Urothelium cell line (cell line): ENCODE measurements at regions not wholly inside any gene's neighbourhood (a gene's known extent, or its start where the extent isn't known, plus 50 kb on each side); places are given as distances from the start of the nearest gene placed in this dataset.

Experiments used
- DNase-seq: peaks from one replicate; pipeline ENCODE4 v3.0.0; 2011; ENCODE audit warnings: low spot score, mixed read lengths
- FAIRE-seq: peaks from 2 replicates; lab custom pipeline; 2011; peaks lifted over from hg19 to GRCh38; lab: Jason Lieb, UNC

DNA sequence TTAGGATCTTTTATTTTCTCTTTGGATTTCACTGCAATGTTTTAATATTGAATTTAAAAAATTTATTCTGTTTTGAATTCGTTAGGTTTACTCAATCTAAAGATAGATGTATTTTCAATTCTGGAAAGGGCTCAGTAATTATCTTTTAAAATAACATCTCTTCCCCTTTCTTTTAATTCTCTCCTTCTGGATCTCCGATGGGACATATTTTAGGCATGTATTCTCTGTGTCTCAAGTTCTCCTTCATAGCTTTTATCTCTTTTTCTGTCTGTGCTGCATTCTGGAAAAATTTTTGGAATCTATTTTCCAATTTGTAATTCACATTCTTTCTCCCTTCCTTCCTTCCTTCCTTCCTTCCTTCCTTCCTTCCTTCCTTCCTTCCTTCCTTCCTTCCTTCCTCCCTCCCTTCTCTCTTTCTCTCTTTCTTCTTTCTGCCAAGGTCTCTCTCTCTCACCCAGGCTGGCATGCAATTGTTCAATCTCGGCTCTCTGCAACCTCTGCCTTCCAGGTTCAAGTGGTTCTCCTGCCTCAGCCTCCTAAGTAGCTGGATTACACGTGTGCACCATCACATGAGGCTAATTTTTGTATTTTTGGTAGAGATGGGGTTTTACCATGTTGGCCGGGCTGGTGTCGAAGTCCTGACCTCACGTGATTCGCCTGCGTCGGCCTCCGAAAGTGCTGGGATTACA is 98.5 kb upstream of the CTTNBP2 start:
- DNase-seq (no peak), FAIRE-seq (no peak)

DNA sequence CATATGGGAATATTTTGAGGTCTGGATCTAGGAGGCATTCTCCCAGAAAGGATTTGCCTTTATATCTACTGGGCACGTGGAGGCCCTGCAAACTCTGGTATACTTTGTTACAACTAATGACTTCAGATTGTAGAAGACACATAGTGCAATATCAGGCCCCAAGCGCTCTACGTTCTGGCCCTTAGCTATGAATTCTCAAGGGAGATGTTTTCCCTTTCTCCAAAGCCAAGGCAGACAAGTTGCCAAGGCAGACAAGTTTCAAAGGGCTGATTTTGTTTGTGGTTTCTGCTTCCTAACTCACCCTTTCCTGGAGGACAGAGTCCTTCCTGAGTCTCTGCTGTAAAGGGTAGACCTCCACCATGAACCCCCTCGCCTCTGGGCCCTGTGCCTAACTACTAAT is 99.4 kb upstream of the CTTNBP2 start:
- FAIRE-seq (no peak), DNase-seq (no peak)

DNA sequence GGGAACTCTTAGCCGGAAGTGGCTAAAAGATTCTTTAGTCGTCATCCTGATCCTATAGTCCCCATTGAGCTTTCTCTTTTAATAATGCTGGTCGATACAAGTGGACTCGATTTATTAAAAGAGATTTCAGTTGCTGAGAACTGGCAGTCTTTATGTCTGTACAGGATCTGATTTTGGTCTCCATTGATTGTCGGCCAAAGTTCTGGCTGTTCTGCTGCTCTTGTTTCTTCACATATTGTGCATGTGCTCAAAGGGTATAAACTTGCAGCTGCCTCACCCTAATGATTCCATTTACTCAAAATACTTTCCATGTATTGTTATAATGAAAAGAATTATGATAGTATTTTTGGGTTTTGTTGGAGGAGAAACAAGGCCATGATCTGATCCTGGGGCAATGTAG is 100.7 kb upstream of the CTTNBP2 start:
- DNase-seq = no peak
- no peak for FAIRE-seq

DNA sequence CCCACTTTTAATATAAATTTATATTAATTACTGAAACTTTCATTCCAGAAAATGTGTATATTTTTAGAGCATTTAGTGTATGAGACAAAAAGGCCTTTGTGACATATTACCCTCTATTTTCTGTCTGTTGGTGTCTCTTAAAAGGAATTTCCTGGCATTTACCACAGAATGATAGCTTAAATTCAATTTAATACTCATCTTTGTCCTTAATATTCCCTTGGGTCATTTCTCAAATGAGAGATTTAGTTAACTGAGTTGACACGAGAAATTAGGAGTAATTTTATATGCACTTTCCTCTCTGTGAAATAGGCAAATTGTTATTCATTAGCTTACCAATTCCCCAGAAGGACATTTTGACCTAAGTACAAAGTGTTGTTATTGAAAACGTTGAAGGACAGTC is 101.7 kb upstream of the CTTNBP2 start:
- DNase-seq (no peak), FAIRE-seq (no peak)

DNA sequence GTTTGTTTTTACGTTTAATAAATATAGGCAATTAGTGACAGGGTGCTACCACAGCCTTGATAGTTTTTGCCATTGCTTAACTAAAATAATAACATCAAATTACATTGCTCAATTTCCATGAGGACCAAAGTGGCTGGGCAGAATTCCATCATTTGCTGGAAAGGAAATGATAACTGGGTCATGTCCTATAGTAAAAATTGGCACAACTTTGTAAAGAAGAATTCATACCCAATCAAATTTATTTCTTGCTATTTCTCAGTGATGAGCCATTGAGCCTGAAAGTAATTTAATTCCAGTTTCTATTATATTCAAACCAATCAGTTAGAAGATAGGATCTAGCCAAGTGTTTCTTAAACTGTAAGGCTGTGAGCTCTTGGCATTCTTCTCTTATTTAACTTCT is 102.2 kb upstream of the CTTNBP2 start:
- DNase-seq (no peak), FAIRE-seq (no peak)

DNA sequence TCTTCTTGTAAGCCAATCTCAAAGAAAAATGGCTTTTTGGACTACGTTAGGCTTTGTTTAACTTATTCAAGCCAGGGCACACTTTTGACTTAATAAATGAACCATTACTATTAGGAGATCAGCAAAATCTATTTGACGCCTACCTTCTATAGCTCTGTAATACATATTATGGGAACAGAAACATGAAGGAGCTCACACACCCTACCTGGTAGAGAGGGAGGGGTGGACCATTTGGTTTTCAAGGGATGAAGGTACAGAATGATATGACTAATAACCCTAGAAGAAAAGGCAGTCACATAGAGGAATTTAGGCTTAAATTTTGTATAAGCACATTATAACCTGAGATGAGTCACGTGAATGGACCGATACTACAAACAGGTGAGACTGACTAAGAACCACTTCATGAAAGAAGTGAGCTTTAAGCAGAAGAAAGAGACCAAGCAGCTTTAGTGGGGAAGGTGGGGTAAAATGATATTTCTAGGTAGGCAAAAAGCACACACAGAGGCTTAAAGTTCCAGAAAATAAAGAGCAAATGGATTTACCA is 106.8 kb upstream of the CTTNBP2 start:
- FAIRE-seq = no peak
- no peak for DNase-seq

DNA sequence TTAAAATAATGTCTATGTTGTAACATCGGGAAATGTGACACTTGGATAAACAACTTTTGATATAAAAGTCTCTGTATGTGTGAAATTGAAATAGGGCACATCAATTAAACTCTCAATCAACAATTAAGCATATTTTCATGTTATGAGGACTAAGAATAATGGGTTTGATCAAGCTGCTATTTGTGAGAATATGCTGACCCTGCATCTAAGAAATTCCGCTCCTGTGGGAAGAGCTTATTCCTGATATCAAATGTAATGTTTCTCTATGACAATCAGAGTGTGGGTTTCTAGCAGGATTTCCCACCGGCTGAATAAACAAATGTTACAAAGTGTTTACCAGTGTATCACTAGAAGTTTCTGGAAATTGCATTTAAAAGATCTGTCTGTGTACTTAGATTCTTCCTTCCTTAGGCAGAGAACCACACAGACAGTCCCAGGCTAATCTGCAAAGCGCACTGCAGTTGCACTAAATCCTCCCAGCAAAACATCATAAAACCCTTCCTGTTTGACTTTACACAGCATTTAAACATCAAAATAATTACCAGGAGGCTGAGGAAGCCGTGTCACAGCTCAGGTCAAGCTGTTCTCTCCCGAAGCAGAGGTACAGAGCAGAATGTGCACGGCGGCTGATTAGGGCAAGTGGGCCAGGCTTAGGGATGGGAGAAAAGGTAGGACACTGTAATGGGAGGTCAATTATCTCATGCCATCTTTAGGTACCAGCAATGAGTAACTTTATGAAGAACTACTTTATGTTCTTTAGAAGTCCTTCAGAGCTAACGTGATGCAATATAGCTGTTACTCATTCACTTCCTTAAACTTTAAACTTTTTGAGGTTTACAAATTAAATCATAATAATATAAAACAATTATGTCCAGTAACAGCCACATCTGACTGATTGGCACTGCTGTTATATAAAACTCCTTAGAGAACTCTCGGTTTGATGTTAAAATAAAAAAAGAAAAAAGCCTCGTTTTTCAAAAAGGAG is 109.1 kb upstream of the CTTNBP2 start:
- FAIRE-seq (no peak), DNase-seq (no peak)

DNA sequence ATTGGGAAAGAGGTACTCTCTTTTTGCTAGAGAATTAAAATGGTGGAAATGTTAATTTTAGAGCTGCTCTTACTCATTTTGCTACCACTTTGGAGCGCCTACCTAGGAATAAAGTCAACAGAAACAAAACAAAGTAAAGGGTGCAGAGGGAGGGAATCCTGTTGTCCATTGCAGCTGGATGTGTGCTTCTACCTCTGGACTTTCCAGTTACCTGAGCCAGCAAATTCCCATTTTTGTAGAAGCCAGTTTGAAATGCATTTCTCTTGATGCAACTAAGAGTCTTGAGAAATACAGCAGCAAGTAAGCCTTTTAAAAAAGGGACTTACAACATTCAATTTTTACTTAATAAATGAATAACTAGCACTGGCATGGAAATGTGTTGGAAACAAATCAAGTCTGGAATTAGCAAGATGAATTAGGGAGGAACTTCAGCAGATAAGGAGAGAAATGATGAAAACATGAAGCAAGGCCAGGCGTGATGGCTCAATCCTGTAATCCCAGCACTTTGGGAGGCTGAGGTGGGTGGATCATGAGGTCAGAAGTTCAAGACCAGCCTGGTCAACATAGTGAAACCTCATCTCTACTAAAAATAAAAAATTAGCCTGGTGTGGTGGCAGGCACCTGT is 113.5 kb upstream of the CTTNBP2 start:
- FAIRE-seq (no peak), DNase-seq (no peak)

DNA sequence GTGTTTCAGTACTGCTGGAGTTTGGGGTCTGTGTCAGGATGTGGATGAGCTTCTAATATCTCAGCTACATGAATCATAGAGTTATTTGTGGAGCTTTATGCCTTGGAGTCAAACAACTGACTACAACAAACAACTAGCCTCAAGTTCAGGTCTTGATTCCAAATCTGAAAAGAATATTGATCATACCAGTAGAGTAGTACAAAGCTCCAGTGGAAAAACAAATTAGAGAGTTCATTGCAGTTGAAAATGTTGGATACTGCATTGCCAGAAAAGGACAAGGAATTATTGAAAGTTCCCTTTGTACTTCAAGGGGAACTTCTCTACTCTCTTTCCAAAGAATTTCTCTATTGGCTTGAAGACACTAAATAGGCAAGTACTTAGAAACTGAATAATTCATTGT is 117.6 kb upstream of the CTTNBP2 start:
- no peak for FAIRE-seq
- DNase-seq = no peak

DNA sequence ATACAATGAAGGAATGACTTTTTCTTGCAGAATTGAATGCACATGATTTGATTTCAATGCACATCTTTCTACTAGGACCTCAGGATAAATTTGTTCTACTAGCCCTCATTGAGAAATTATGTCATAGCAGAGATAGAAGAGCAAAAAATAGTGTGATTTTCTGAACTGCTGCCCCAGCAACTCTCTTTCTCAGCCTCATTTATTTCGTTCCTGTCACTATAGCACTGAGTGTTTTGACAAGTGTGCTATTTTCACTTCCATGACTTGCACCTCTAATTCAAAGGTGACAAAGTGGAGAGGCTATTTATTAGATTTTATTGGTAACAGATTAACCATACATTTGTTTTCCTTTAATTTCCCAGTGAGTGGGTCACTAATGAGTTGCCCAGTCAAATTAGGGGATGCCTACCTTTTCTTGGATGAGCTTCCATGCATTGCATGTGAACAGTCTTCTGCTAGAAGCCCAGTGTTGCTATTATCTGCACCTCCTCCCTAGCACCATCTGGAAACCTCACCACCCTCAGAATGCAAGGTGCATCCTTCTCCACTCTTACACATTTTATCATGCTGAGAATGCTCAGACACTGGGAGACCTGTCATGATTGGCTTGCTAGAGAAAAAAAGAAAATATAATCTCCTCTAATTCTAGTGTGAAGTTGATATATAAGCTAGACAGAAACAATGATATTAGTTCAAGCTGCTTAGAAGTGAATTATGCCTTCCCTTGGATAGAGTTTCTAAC is 119.6 kb upstream of the CTTNBP2 start:
- FAIRE-seq (no peak), DNase-seq (no peak)

DNA sequence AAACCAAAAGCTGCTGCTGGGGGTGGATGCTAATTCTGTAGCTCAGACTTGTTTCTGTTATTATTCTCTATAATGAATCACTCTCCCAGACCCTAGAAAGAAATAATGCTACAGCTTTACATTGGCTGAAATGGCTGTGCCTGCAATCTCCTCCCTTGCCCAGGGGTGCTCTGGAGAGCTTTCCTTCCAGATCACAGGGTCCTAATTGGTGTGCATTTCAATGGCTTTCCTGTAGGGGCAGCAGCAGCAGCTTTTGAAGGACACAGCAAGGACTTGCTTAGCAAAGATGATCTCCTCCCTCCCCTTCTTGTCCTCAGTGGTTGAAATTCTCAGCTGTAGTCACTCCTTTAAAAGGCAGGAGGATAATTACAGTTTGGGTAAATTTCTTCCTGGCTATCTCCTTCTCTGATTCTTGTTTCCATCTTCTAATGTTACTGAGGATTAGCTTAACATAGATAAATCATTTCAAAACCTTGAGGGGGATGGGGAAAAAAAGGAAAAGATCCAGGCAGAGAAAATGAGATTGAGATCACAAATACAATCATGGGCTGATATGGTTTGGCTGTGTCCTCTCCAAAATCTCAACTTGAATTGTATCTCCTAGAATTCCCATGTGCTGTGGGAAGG is 120.2 kb upstream of the CTTNBP2 start:
- FAIRE-seq = no peak
- peak; percentile 41 for DNase-seq

DNA sequence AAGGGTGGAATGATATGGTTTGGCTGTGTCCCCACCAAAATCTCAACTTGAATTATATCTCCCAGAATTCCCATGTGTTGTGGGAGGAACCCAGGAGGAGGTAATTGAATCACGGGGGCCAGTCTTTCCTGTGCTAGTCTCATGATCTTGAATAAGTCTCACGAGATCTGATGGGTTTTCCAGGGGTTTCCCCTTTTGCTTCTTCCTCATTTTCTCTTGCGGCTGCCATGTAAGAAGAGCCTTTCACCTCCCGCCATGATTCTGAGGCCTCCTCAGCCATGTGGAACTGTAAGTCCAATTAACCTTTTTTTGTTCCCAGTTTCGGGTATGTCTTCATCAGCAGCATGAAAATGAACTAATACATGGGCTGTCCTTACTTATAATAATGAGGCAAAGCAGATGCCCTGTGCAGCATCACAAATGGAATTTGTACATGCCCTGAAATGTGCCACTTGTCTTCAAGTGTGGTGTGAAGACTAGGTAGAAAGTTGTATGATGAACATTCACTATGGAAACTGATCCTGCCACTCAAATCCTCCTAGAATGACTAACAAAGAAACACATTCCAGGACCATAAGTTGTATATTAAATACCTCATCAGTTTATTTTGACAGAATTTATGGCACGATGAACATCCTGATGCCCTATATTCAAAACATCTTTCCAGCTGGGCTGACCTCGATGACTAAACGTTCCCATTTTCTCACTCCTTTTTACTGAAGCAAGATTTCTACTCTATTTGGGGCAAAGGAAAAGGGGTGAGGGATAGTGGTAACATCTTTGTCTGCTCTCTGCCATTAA is 122.8 kb upstream of the CTTNBP2 start:
- FAIRE-seq (no peak), DNase-seq (peak; percentile 18)

DNA sequence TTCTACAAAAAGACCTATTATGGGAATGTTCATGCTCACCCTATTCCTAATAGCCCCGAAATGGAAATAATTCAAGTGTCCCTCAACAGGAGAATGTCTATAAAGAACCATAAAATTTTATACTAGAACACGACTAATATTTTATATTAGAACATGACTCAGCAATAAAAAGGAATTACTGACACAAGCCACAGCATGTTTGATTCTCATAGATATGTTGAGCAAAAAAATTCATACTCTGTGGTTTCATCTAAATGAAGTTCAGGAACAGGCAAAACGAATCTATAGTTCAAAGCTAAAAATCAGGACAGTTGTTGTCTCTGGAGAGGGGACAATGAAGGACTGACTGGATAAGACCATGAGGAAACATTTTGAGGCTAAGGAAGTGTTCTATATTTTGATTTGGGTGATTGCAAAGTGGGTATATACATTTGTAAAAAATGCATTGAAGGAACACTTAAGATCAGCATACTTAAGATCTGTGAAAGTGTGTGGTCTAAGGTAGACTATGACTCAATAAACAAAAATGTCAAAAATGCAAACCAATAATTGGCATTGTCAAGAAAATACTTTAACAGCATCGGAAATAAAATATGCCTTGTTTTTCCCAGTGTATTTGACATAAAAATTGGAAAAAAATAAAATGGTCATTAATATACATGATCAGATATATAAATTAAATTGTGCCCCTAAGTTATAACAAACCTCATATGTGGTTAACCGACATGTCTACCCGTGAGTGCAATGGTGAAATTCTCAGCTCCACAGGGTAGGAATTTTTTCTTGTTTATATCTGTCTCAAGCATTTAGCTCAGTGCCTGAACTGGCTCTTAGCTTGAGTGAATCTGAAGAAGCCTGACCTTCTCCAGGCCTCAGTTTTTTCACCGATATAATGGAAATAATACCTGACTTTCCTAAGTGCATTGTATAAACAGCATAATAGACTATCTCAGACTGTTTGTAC is 124.9 kb upstream of the CTTNBP2 start:
- peak; percentile 28 for DNase-seq
- no peak for FAIRE-seq

DNA sequence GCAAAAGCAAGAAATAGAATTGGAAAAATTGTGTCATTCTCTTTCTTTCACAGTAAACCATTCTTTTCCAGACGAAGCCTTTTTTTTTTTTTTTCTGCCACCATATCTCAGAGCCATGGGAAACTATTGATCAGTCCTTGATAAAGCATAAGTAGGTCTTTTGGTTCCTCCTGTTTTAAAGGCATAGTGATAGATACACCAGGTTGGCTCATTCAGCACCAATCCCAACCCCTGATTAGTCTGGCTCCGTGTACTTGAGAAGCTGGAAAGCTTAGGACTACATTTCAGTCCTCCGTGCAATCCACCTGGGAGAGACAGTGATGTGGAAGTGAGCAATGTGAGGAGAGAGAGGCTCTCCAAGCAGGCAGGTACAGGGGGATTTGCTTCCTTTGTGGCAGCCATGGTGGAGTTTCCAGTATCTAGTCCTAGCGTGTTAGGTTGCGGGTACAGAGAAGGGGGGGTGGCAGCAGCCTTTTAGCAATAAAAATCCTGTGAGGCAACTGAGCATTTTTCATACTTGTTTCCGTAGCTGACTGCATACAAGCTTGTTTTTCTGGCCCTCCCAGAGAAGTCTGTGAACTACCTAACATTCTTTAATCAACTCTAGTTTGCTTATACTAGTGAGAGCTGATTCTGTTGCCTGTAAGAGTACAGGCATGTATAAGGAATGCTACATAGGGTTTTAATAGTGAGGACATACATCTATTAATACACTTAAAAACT is 127.4 kb upstream of the CTTNBP2 start:
- DNase-seq (no peak), FAIRE-seq (no peak)

DNA sequence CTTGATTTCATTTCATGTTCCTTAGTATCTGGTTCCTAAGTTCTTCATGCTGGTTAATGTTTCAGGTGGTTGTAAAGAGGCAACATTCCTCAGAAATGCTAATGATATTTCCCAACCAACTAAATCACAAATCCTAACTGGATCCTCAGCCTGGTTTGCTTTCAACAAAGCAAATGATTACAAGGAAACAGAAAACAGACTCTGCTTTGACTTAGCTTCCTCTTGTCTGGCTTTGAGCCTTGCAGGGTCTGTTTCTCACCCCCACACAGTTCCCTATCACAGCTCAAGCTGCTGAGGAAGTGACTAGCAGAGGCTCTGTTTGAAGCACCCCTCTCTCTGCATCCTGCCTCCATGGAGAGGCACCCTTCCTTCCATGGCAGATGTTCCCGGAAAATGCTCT is 130.2 kb upstream of the CTTNBP2 start:
- DNase-seq (no peak), FAIRE-seq (no peak)

DNA sequence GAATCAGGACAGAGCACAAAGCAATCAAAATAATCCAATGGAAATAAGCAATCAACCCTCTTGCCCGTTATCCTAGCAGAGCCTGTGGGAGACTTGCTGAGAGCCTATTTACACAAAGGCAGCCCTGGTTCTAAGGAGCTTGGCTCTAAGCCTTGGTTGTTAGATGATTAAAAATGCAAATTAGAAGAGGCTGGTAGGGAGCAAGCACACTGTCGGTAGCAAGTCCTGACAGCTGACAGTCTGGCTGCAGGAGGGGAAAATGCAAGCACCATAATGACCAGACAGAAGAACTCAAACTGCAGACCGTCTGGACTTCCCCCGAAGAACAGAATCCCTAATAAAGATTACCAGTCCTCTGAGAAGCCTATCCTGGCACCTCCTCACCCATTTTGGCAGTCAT is 131.8 kb upstream of the CTTNBP2 start:
- FAIRE-seq = no peak
- no peak for DNase-seq

DNA sequence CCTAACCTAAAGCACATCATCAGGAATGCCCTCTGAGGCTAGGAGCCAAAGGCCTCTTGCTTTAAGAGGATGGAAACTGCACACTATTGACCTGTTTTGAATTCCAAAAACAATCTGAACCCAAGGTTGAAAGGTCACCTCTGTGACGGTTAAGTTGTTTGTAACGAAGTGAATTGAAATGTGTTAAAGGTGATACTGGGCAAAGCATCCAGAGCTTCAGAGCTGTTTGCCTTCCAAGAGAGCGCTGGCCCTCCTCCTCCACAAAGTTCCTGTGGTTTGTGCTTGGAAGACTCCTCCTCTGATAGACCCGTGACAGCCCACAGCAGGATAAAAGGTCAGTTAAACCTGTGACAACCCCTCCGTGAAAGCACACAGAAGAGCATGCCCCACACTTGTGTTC is 133.7 kb upstream of the CTTNBP2 start:
- no peak for FAIRE-seq

DNA sequence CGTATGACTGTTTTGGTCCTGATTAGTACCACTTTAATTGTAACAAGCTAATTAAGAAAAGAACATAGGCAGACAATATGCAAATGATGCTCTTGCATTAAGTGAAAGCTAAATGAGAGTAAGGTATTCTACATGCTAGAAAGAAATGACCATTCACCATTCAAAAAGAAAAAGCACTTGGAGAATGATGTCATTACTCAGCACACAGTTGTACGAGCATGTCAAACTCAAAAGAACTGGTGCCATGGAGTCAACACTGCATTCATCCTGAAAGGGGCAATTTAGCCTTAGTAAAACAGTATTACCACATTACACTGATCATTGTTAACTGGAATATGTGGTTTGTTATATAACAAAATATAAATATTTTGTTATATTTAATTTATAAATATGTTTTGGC is 136.2 kb upstream of the CTTNBP2 start:
- no peak for FAIRE-seq
- DNase-seq = no peak

More for the DNA sequence above, 133.7 kb upstream of the CTTNBP2 start:
- DNase-seq = no peak
